ENCODE measurements at regions not wholly inside any gene's neighbourhood (a gene's known extent, or its start where the extent isn't known, plus 50 kb on each side); places are given as distances from the start of the nearest gene placed in this dataset.
A peak's percentile ranks its signal among the peaks of the same experiment; 100 is the strongest.

DNA sequence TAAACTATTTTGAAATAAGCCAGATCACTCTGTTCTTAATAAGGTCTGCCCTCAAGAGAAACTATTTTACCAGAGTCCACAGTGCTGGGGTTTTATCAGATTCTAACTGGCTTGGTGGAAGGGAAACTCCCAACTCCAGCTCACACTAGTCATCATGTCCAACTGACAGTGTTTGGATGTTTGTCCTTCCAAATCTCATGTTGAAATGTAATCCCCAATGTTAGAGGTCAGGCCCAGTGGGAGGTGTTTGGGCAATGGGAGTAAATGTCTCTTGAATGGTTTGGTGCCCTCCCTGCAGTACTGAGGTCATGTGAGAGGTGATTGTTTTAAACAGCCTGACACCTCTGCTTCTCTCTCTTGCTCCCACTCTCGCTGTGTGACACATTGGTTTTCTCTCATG is 1301.0 kb upstream of the CDH8 start:
- no peak for DNase-seq
- Mint-ChIP-seq H3K4me3 (no peak overlapping the region), H3K27ac (no peak overlapping the region), H3K4me1 (no peaks in the 10 kb centered on the region), H3K36me3 (no peaks in the 10 kb centered on the region), H3K27me3 (no peaks in the 10 kb centered on the region), H3K9me3 (peaks cover 4 to 7% of the 10 kb centered on the region in 2 donors)
- no peak for ATAC-seq (replicated peaks)

DNA sequence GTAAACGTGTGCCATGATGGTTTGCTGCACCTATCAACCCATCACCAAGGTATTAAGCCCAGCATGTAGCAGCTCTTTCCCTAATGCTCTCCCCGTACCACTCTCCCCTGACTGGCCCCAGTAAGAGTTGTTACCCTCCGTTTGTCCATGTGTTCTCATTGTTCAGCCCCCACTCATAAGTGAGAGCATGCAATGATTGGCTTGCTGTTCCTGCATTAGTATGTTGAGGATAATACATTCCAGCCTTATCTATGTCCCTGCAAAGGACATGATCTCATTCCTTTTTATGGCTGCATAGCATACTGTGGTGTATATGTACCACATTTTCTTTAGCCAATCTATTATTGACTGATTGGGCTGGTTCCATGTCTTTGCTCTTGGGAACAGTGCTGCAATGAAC is 1294.9 kb upstream of the CDH8 start:
- DNase-seq, result no peak
- no peak overlapping the region for H3K4me3 Mint-ChIP-seq
- no peaks in the 10 kb centered on the region for H3K4me1 Mint-ChIP-seq
- no peaks in the 10 kb centered on the region for H3K27me3 Mint-ChIP-seq
- ATAC-seq (replicated peaks), result no peak
- H3K36me3 Mint-ChIP-seq, result no peaks in the 10 kb centered on the region
- H3K27ac Mint-ChIP-seq, result no peak overlapping the region
- H3K9me3 Mint-ChIP-seq, result peaks cover 0 to 3% of the 10 kb centered on the region in 2 donors

DNA sequence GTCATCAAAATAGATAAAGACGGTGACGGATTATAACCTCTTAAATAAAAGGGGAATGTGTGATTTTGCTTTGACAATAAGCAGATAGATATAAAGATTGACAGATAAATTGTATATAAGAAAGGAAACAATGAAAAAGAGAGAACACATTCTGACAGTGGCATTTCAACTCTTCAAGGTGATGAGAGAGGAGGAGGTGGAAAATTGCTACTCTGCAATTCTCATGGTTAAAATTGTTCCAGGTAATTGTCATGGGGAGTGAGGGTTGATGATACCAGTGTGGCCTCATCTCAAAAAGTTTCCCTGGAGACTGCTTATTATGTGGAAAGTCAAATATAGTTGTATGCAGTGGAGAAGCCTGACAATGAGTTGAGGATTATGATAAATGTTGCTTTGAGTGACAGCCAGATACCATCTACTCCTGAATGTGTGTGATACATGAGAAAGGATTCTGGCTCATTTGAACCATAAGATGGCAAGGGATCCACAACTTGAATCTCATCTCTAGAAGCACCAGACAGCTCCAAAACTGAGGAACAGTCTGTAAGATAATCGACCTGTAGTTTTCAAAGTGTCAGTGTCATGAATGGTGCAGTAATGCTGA is 1290.6 kb upstream of the CDH8 start:
- Mint-ChIP-seq H3K4me3 (no peak overlapping the region), H3K27me3 (no peaks in the 10 kb centered on the region), H3K4me1 (no peaks in the 10 kb centered on the region), H3K27ac (no peak overlapping the region), H3K9me3 (peaks cover 0 to 1% of the 10 kb centered on the region in 2 donors), H3K36me3 (no peaks in the 10 kb centered on the region)
- ATAC-seq (replicated peaks) (no peak), DNase-seq (no peak)

DNA sequence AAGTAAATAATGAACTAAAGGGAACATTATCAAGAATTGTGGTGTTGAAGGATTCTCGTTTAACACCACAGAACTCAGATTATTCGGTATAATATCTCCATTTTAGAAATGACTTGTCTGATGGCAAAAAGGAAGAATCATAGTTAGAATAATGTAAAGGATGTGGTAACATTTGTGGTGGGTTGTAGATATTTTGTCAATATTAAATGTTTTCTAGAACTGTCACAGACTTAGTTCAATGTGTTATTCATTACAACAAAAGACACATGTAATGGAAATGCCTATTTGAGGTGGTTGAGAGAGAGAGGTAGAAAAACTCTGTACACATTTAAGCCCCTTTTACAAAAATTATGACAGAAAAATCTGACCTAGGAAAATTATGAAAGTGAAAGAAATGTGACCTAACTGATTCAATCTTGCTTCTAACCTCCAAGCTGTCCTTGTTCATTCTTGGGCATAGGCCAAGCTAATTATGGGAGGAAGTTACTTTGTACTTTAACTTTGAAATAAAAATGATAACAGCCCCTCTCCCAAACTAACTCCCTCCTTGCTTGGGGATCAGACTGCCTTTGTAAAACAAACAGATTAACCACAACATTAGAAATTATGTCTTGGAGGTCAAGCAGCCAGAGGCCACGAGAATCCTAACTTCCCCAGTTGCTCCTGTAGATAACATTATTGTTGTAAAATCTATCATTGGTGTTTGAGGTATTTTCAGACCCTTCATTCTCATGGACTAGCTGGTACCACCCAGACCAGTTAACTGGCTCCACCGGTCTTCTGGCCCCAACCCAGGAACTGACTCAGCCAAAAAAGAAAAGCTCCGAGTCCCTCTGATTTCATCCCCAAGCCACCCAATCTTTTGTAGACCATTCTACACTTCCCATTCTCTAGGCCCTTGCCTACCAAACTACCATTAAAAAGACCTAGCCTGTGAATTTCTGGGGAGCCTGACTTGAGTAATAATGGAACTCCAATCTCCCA is 1287.8 kb upstream of the CDH8 start:
- DNase-seq (no peak), ATAC-seq (replicated peaks) (no peak)
- Mint-ChIP-seq H3K4me1 (no peaks in the 10 kb centered on the region), H3K36me3 (no peaks in the 10 kb centered on the region), H3K27me3 (no peaks in the 10 kb centered on the region), H3K9me3 (no peaks in the 10 kb centered on the region), H3K27ac (no peak overlapping the region), H3K4me3 (no peak overlapping the region)

DNA sequence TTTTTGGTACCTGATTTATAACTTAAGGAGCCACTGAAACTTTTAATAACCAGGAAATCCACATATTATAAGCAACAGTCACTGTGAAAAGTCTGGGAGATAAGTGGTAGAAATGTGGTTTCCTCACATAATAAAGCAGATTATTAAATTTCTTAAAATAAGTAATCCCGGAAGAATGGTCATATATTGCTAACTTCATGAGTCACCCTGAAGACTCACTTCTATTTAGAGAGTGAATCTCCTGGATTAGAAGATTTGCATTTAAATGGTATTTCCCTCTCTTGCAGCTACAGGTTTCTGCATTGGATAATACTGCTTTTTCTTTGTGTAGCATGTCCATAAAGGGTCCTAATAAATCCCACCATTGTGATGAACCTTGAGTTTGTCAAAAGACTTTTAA is 1286.8 kb upstream of the CDH8 start:
- Mint-ChIP-seq H3K36me3 (no peaks in the 10 kb centered on the region), H3K4me3 (no peak overlapping the region), H3K27ac (no peak overlapping the region), H3K9me3 (no peaks in the 10 kb centered on the region), H3K27me3 (no peaks in the 10 kb centered on the region), H3K4me1 (no peaks in the 10 kb centered on the region)
- DNase-seq (no peak), ATAC-seq (replicated peaks) (no peak)

DNA sequence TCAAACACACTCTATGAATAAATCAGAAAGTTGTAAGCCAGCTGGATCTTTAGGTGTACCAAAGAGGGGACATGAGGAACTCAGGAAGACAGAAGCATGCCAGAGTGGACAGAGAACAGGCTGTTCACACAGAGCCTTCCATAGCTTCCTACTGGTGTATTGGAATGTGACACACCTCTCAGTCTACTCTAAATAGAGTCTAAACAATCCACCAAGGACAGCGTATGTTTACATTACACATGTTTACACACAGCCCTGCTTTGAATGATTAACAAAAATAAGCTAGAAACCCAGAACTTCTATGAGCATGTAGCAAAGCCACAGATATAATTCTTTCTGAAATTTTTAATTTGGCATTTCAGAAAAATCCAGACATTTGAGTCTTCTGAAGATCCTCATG is 1279.0 kb upstream of the CDH8 start:
- Mint-ChIP-seq H3K4me1 (no peaks in the 10 kb centered on the region), H3K9me3 (no peaks in the 10 kb centered on the region), H3K36me3 (no peaks in the 10 kb centered on the region), H3K4me3 (no peak overlapping the region), H3K27me3 (no peaks in the 10 kb centered on the region), H3K27ac (no peak overlapping the region)
- no peak for DNase-seq
- no peak for ATAC-seq (replicated peaks)

DNA sequence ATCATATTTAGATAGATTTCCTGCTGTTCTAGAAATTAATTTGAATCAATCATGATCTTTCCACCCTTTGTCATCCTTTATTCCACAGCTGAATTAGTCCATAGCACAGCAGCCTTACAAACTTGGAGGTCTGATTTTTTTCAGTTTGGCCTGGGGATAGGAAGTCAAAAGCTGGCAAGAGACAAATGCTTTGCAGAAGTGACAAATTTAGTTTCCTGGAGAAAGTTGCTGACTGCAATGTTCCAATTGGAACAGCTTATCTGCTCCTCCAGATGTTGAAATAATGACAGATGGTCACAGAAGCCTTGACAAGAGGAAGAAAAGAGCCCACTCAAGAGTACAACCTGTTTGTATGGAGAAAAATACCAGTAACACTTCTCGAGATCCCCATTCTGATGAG is 1276.1 kb upstream of the CDH8 start:
- no peaks in the 10 kb centered on the region for H3K9me3 Mint-ChIP-seq
- H3K36me3 Mint-ChIP-seq, result no peaks in the 10 kb centered on the region
- no peak for ATAC-seq (replicated peaks)

DNA sequence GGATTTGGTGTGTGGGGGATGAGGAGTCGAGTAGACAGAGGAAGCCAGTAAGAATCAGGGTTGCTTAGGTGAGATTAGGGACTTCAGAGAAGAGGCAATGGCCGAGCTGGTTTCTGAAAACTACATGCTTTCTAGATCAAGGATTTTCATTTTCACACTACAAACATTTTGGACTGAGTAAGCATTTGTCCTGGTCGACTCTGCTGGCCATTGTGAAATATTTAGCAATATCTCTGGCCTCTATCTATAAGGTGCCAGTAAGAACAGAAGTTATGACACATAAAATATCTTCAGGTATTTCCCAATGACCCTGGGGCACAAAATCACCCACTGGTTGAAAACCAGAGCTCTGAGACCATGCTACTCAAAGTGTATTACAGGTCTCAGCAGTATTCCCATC is 1275.1 kb upstream of the CDH8 start:
- Mint-ChIP-seq H3K36me3 (no peaks in the 10 kb centered on the region), H3K4me3 (no peak overlapping the region), H3K9me3 (no peaks in the 10 kb centered on the region), H3K27ac (no peak overlapping the region), H3K4me1 (no peaks in the 10 kb centered on the region), H3K27me3 (no peaks in the 10 kb centered on the region)
- no peak for DNase-seq
- ATAC-seq (replicated peaks), result no peak

More for the DNA sequence above, 1276.1 kb upstream of the CDH8 start:
- Mint-ChIP-seq H3K4me1 (no peaks in the 10 kb centered on the region), H3K4me3 (no peak overlapping the region), H3K27me3 (no peaks in the 10 kb centered on the region), H3K27ac (no peak overlapping the region)
- DNase-seq, result no peak

DNA sequence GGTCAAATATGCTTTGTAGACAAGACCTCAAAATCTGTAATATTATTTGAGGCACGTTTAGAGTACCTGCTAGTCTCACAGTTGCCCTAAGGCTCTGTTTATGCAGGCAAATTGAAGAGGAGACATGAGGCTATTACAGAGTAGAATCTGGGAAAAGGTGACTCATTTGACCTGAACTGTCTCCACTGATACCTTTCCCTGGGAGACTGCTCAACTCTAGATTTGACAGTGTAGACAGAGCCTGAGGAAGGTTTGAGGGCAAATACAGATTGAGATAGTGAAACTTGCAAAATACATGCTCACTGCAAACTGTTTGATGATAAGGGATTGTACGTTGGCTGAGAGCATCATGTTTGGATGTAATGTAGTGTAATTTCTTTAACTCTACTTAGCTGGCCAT is 1266.6 kb upstream of the CDH8 start:
- Mint-ChIP-seq H3K4me3 (no peak overlapping the region), H3K27me3 (no peaks in the 10 kb centered on the region), H3K36me3 (no peaks in the 10 kb centered on the region), H3K27ac (no peak overlapping the region), H3K4me1 (no peaks in the 10 kb centered on the region), H3K9me3 (peaks cover 0 to 4% of the 10 kb centered on the region in 2 donors)
- no peak for DNase-seq
- no peak for ATAC-seq (replicated peaks)

DNA sequence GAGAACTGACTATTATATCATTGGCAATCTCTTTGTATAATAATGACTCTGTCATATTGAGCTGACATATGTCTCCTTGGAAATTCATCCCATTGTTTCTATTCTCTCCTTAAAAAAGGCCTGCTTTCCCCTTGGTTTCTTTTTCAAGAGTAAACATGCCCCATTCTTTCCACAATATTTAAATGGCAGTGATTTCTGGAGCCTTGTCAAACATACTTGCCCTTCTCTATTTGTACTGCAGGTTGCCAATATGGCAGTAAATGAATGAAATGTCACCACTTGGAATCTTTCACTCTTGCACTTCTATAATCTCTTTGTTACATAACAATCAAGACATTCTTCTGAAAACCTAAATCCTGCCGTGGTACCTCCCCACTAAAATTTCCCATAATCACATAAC is 1265.1 kb upstream of the CDH8 start:
- H3K4me1 Mint-ChIP-seq, result no peaks in the 10 kb centered on the region
- H3K9me3 Mint-ChIP-seq, result peaks cover 0 to 4% of the 10 kb centered on the region in 2 donors
- ATAC-seq (replicated peaks) (no peak), DNase-seq (no peak)
- H3K4me3 Mint-ChIP-seq, result no peak overlapping the region
- H3K27me3 Mint-ChIP-seq, result no peaks in the 10 kb centered on the region
- H3K36me3 Mint-ChIP-seq, result no peaks in the 10 kb centered on the region
- H3K27ac Mint-ChIP-seq, result no peak overlapping the region

DNA sequence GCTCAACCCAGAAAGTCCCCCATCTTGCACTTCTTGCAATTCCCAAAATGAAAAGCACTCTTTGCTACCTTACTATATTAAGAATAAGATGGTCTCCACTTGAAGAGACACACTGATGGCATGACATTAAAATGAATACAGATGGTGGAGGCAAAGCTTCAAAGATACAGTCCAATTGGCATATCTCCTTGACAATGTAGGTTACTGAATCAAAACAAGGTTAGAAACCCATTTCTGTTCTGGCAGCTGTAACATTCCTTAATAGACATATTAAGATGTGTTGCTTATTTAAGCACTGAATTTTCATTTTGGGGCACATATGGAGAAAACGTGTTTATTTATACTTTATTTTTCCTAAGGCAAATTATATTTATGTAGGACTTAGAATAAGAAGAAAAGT is 1262.8 kb upstream of the CDH8 start:
- Mint-ChIP-seq H3K36me3 (no peaks in the 10 kb centered on the region), H3K4me1 (no peaks in the 10 kb centered on the region), H3K4me3 (no peak overlapping the region), H3K27me3 (no peaks in the 10 kb centered on the region), H3K27ac (no peak overlapping the region), H3K9me3 (peaks cover 0 to 4% of the 10 kb centered on the region in 2 donors)
- DNase-seq, result no peak
- no peak for ATAC-seq (replicated peaks)

DNA sequence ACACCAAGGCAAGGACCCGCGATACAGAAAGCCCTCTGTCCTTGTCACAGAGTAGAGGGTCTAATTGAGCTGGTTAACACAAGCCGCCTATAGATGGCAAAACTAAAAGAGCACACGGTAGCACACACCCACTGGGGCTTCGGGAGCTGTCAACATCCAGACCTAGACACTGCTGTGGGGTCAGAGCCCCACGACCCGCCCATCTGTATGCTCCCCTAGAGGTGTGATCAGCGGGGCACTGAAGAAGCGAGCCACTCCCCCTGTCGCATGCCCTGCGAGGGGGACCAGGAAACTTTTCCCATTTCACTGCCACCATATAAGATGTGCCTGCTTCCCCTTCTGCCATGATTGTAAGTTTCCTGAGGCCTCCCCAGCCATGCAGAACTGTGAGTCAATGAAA is 1255.8 kb upstream of the CDH8 start:
- H3K4me1 Mint-ChIP-seq, result no peaks in the 10 kb centered on the region

DNA sequence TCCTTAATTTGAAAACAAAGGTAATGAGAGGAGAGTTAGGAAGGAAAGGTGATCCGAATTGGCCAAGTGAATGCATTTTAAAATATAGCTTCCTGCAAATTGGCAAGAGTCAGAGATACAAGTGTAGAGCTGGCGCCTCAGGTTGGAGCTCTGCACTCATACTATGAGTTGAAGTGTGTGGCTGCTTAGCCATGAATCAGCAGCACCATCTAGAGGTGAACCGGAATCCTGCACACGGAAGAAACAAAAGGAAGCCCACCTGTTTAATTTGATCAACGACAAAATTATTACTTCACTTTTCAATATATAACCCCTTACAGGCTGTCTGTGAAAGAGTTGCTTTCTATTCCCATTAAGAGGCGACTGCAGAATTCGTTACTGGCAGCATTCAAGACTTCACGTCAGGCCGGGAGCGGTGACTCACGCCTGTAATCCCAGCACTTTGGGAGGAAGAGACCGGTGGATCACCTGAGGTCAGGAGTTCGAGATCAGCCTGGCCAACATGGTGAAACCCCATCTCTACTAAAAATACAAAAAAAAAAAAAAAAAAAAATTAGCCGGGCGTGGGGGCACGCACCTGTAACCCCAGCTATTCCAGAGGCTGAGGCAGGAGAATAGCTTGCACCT is 1253.7 kb upstream of the CDH8 start:
- ATAC-seq (replicated peaks) (peak; percentile 43 to 53), DNase-seq (no peak)
- no peaks in the 10 kb centered on the region for H3K4me1 Mint-ChIP-seq
- no peaks in the 10 kb centered on the region for H3K27me3 Mint-ChIP-seq
- peaks cover 0 to 2% of the 10 kb centered on the region in 2 donors for H3K9me3 Mint-ChIP-seq
- H3K4me3 Mint-ChIP-seq, result no peak overlapping the region
- H3K36me3 Mint-ChIP-seq, result no peaks in the 10 kb centered on the region
- no peak overlapping the region for H3K27ac Mint-ChIP-seq

More for the DNA sequence above, 1255.8 kb upstream of the CDH8 start:
- H3K27ac Mint-ChIP-seq, result no peak overlapping the region
- no peaks in the 10 kb centered on the region for H3K36me3 Mint-ChIP-seq
- H3K27me3 Mint-ChIP-seq, result no peaks in the 10 kb centered on the region
- H3K4me3 Mint-ChIP-seq, result no peak overlapping the region
- no peak for ATAC-seq (replicated peaks)
- H3K9me3 Mint-ChIP-seq, result peaks cover 0 to 2% of the 10 kb centered on the region in 2 donors
- DNase-seq, result no peak

DNA sequence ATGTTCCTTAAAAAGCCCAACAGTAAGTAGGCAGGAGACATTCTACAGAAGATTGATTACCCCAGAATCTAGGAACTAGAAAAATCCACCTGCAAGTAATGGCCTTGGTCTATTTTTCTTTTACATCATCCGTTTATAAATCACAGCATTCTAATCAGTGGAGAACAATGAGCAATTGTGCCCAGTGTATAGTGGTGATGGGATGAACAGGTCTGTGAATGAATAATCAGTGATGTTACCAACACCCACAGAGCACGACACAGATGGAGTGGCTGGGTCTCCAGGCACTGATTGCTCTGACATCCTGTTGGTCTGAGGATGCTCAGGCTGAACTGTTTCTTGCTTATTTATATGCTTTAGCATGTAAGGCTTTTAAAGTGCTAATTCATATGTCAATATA is 1251.2 kb upstream of the CDH8 start:
- Mint-ChIP-seq H3K4me1 (no peaks in the 10 kb centered on the region), H3K27ac (no peak overlapping the region), H3K9me3 (no peaks in the 10 kb centered on the region), H3K36me3 (no peaks in the 10 kb centered on the region), H3K27me3 (no peaks in the 10 kb centered on the region), H3K4me3 (no peak overlapping the region)
- DNase-seq, result no peak
- ATAC-seq (replicated peaks), result no peak

DNA sequence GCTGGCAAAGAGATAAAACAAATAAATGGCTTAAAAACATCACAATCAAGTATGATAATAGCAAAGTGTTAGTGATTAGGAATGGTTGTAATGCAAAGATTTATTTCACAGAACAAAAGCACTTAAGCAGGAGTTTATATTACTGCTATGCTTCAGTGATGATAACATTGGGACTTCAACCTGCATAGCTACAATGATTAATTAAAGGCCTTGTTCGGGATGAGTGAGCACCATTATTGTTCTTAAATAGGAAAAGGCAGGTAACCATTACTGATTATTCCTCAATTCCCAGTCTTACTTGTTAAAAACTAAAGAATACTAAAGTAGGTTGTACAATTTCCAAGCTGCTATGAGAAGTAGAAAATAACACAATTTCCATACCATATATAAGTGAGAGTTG is 1247.5 kb upstream of the CDH8 start:
- H3K27me3 Mint-ChIP-seq, result no peaks in the 10 kb centered on the region
- H3K4me3 Mint-ChIP-seq, result no peak overlapping the region
- ATAC-seq (replicated peaks) (no peak), DNase-seq (no peak)
- no peaks in the 10 kb centered on the region for H3K9me3 Mint-ChIP-seq
- H3K4me1 Mint-ChIP-seq, result no peaks in the 10 kb centered on the region
- H3K36me3 Mint-ChIP-seq, result no peaks in the 10 kb centered on the region
- H3K27ac Mint-ChIP-seq, result no peak overlapping the region
